ENCODE measurements at regions not wholly inside any gene's neighbourhood (a gene's known extent, or its start where the extent isn't known, plus 50 kb on each side); places are given as distances from the start of the nearest gene placed in this dataset.
"Not testable (repeated sequence)": the region's sequence is repeated elsewhere in the genome, so short reads cannot be mapped to it uniquely, and the experiment has no call there.

- Histone ChIP-seq H3K27me3 (ENCODE audit: insufficient read depth, low read depth, severe bottlenecking) (no peaks in the 10 kb centered on the region), H3K36me3 (no peaks in the 10 kb centered on the region), H3K9me3 (ENCODE audit: severe bottlenecking) (no peaks in the 10 kb centered on the region), H3K4me3 (ENCODE audit: low read depth, low read length) (no peak overlapping the region), H3K27ac (no peak overlapping the region)
- no peak for TF ChIP-seq CTCF (IDR thresholded peaks at IDR 0.05; ENCODE audit: low read depth, low read length)
- no peak for DNase-seq
Measured at GRCh38 chr2:40700231-40700954, 248.5 kb upstream of the SLC8A1 start.

GRCh38 chr2:40712197-40712894 lies 260.5 kb upstream of the SLC8A1 start:
- not testable (repeated sequence) for H3K27ac ChIP-seq; H3K4me3 ChIP-seq (ENCODE audit: low read depth, low read length); H3K9me3 ChIP-seq (ENCODE audit: severe bottlenecking); DNase-seq; H3K36me3 ChIP-seq; H3K27me3 ChIP-seq (ENCODE audit: insufficient read depth, low read depth, severe bottlenecking)

- no peak for DNase-seq
- no peak overlapping the region for H3K27ac ChIP-seq
- H3K36me3 ChIP-seq, result no peaks in the 10 kb centered on the region
- no peaks in the 10 kb centered on the region for H3K27me3 ChIP-seq (ENCODE audit: insufficient read depth, low read depth, severe bottlenecking)
- no peaks in the 10 kb centered on the region for H3K9me3 ChIP-seq (ENCODE audit: severe bottlenecking)
- no peak for TF ChIP-seq CTCF (IDR thresholded peaks at IDR 0.05; ENCODE audit: low read depth, low read length)
- H3K4me3 ChIP-seq (ENCODE audit: low read depth, low read length), result no peak overlapping the region
Measured at GRCh38 chr2:40716879-40717278, 265.0 kb upstream of the SLC8A1 start.

- no peak for TF ChIP-seq CTCF (IDR thresholded peaks at IDR 0.05; ENCODE audit: low read depth, low read length)
- Histone ChIP-seq H3K36me3 (no peaks in the 10 kb centered on the region), H3K9me3 (ENCODE audit: severe bottlenecking) (no peaks in the 10 kb centered on the region), H3K27ac (no peak overlapping the region), H3K4me3 (ENCODE audit: low read depth, low read length) (no peak overlapping the region), H3K27me3 (ENCODE audit: insufficient read depth, low read depth, severe bottlenecking) (no peaks in the 10 kb centered on the region)
- no peak for DNase-seq
Measured at GRCh38 chr2:40719414-40719813, 267.5 kb upstream of the SLC8A1 start.

- Histone ChIP-seq H3K27me3 (ENCODE audit: insufficient read depth, low read depth, severe bottlenecking) (no peaks in the 10 kb centered on the region), H3K4me3 (ENCODE audit: low read depth, low read length) (no peak overlapping the region), H3K36me3 (no peaks in the 10 kb centered on the region), H3K9me3 (ENCODE audit: severe bottlenecking) (no peaks in the 10 kb centered on the region), H3K27ac (no peak overlapping the region)
- TF ChIP-seq CTCF (IDR thresholded peaks at IDR 0.05; ENCODE audit: low read depth, low read length), result no peak
- DNase-seq, result no peak
Measured at GRCh38 chr2:40721595-40721994, 269.7 kb upstream of the SLC8A1 start.

GRCh38 chr2:40723194-40723593 lies 271.3 kb upstream of the SLC8A1 start:
- no peak for DNase-seq
- no peaks in the 10 kb centered on the region for H3K9me3 ChIP-seq (ENCODE audit: severe bottlenecking)
- no peaks in the 10 kb centered on the region for H3K27me3 ChIP-seq (ENCODE audit: insufficient read depth, low read depth, severe bottlenecking)
- H3K4me3 ChIP-seq (ENCODE audit: low read depth, low read length), result no peak overlapping the region
- TF ChIP-seq CTCF (IDR thresholded peaks at IDR 0.05; ENCODE audit: low read depth, low read length), result no peak
- no peaks in the 10 kb centered on the region for H3K36me3 ChIP-seq
- H3K27ac ChIP-seq, result no peak overlapping the region
